ENCODE measurements at regions not wholly inside any gene's neighbourhood (a gene's known extent, or its start where the extent isn't known, plus 50 kb on each side); places are given as distances from the start of the nearest gene placed in this dataset.

DNA sequence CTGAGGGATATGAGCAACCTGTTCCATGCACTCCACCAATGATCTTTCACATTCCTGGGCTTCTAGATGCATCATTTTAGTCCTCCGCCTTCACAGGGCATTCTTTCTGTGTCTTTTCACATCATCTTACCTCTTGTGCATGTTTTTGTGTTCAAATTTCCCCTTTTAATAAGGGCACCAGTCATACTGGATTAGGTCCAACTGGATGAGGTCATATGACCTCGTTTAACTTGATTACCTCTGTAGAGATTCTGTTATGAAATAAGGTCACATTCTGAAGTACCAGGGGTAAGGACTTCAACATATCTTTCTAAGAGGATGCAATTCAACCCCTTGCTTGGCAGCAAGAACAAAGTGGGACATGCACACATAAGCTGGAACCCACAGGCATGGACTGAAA is 335.3 kb upstream of the TLE4 start:
- no peak overlapping the region for H3K4me3 ChIP-seq (ENCODE audit: low read length)
- no peaks in the 10 kb centered on the region for H3K79me2 ChIP-seq (ENCODE audit: low read length)
- TF ChIP-seq CTCF (IDR thresholded peaks at IDR 0.05; ENCODE audit: low read depth, low read length) (no peak), EZH2phosphoT487 (IDR thresholded peaks at IDR 0.05; ENCODE audit: low read depth) (no peak)
- H3K27me3 ChIP-seq (ENCODE audit: low read depth, low read length): no peaks in the 10 kb centered on the region
- no peaks in the 10 kb centered on the region for H4K20me1 ChIP-seq (ENCODE audit: insufficient read depth, low read length)
- no peak overlapping the region for H2AFZ ChIP-seq (ENCODE audit: low read depth, low read length)
- H3K9ac ChIP-seq (ENCODE audit: low read length): no peak overlapping the region
- H3K4me2 ChIP-seq (ENCODE audit: low read length): no peak overlapping the region
- H3K36me3 ChIP-seq (replicated peaks; ENCODE audit: low read depth, low read length): no peaks in the 10 kb centered on the region
- no peaks in the 10 kb centered on the region for H3K4me1 ChIP-seq (ENCODE audit: low read length)
- H3K9me3 ChIP-seq (ENCODE audit: insufficient read depth, low read length): no peaks in the 10 kb centered on the region
- H3K27ac ChIP-seq (ENCODE audit: low read length): no peak overlapping the region

GRCh38 chr9:79237861-79238260 is 333.9 kb upstream of the TLE4 start:
- no peak overlapping the region for H3K4me3 ChIP-seq (ENCODE audit: low read length)
- H3K79me2 ChIP-seq (ENCODE audit: low read length): no peaks in the 10 kb centered on the region
- no peak overlapping the region for H3K27ac ChIP-seq (ENCODE audit: low read length)
- no peak overlapping the region for H3K4me2 ChIP-seq (ENCODE audit: low read length)
- no peaks in the 10 kb centered on the region for H3K9me3 ChIP-seq (ENCODE audit: insufficient read depth, low read length)
- no peaks in the 10 kb centered on the region for H4K20me1 ChIP-seq (ENCODE audit: insufficient read depth, low read length)
- H3K27me3 ChIP-seq (ENCODE audit: low read depth, low read length): no peaks in the 10 kb centered on the region
- H3K9ac ChIP-seq (ENCODE audit: low read length): no peak overlapping the region
- no peaks in the 10 kb centered on the region for H3K36me3 ChIP-seq (replicated peaks; ENCODE audit: low read depth, low read length)
- no peak for TF ChIP-seq EZH2phosphoT487 (IDR thresholded peaks at IDR 0.05; ENCODE audit: low read depth)
- TF ChIP-seq CTCF (IDR thresholded peaks at IDR 0.05; ENCODE audit: low read depth, low read length): no peak
- no peak overlapping the region for H2AFZ ChIP-seq (ENCODE audit: low read depth, low read length)
- no peaks in the 10 kb centered on the region for H3K4me1 ChIP-seq (ENCODE audit: low read length)

DNA sequence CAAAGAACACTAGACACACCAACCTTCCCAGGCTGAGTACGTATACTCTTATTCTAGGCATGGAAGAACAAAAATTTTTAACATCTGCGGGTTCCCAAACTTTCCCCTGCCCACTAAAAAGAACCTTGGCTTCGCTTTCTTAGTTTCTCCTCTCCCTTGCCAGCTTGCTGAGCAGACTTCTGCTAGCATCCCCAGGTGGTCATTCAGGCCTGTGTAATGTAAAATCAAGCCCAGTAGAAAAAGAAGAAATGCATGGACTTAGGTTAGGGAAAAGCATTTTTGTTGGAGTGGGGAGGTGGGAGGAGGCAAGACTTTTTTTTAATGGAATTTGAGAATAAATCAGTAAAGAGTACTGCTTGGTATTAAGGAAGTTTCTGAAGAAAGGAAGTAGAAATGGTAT is 331.0 kb upstream of the TLE4 start:
- Histone ChIP-seq H3K27ac (ENCODE audit: low read length) (no peak overlapping the region), H3K9ac (ENCODE audit: low read length) (no peak overlapping the region), H3K27me3 (ENCODE audit: low read depth, low read length) (no peaks in the 10 kb centered on the region), H3K9me3 (ENCODE audit: insufficient read depth, low read length) (no peaks in the 10 kb centered on the region), H3K36me3 (replicated peaks; ENCODE audit: low read depth, low read length) (no peaks in the 10 kb centered on the region), H3K4me1 (ENCODE audit: low read length) (no peaks in the 10 kb centered on the region), H3K4me2 (ENCODE audit: low read length) (no peak overlapping the region), H3K4me3 (ENCODE audit: low read length) (no peak overlapping the region), H2AFZ (ENCODE audit: low read depth, low read length) (no peak overlapping the region), H3K79me2 (ENCODE audit: low read length) (no peaks in the 10 kb centered on the region), H4K20me1 (ENCODE audit: insufficient read depth, low read length) (no peaks in the 10 kb centered on the region)
- TF ChIP-seq CTCF (IDR thresholded peaks at IDR 0.05; ENCODE audit: low read depth, low read length) (no peak), EZH2phosphoT487 (IDR thresholded peaks at IDR 0.05; ENCODE audit: low read depth) (no peak)

DNA sequence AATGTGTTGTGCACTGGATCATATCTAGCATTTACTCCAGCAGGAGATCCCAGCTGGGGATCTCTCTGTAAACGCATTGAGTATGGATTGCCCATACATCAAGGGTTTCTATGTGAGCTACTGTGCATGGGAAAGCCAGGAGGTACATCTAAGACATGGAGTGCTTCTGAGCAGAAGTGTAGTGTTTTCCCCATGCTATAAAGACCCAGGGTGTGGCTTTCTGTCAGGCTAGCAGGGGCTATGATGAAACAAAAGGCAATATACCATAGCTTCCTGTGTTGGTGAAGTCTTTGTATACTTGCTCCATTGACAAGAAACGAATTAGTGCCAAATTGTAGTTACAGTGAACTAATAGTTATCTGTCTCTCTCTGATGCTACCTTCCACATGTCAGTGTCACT is 329.3 kb upstream of the TLE4 start:
- no peaks in the 10 kb centered on the region for H3K9me3 ChIP-seq (ENCODE audit: insufficient read depth, low read length)
- H3K4me3 ChIP-seq (ENCODE audit: low read length): no peak overlapping the region
- no peak overlapping the region for H3K27ac ChIP-seq (ENCODE audit: low read length)
- H3K27me3 ChIP-seq (ENCODE audit: low read depth, low read length): no peaks in the 10 kb centered on the region
- no peaks in the 10 kb centered on the region for H3K79me2 ChIP-seq (ENCODE audit: low read length)
- no peak overlapping the region for H3K9ac ChIP-seq (ENCODE audit: low read length)
- H3K36me3 ChIP-seq (replicated peaks; ENCODE audit: low read depth, low read length): no peaks in the 10 kb centered on the region
- no peak overlapping the region for H3K4me2 ChIP-seq (ENCODE audit: low read length)
- no peak overlapping the region for H2AFZ ChIP-seq (ENCODE audit: low read depth, low read length)
- no peaks in the 10 kb centered on the region for H4K20me1 ChIP-seq (ENCODE audit: insufficient read depth, low read length)
- H3K4me1 ChIP-seq (ENCODE audit: low read length): no peaks in the 10 kb centered on the region
- no peak for TF ChIP-seq CTCF (IDR thresholded peaks at IDR 0.05; ENCODE audit: low read depth, low read length)
- TF ChIP-seq EZH2phosphoT487 (IDR thresholded peaks at IDR 0.05; ENCODE audit: low read depth): no peak
